CD4-positive, alpha-beta T cell (primary cell): ENCODE measurements at regions not wholly inside any gene's neighbourhood (a gene's known extent, or its start where the extent isn't known, plus 50 kb on each side); places are given as distances from the start of the nearest gene placed in this dataset.

Source experiments
- ATAC-seq: fragments of 200-7000 bp; cut with Tn5 transposase; one replicate; pipeline ENCODE4 v1.10.0; 2022; ENCODE audit warnings: mild to moderate bottlenecking; ENCODE audit not compliant: poor library complexity
- CTCF ChIA-PET: fragments of 350-600 bp; sonication (Branson Sonifier 250); formaldehyde crosslinking; loops from one replicate; lab custom pipeline; 2021; ENCODE audit warnings: antibody characterized with exemption, inconsistent platforms; lab: Charles Lee
- POLR2A ChIA-PET: fragments of 350-600 bp; sonication (Branson Sonifier 250); formaldehyde crosslinking; loops from one replicate; lab custom pipeline; 2021; ENCODE audit warnings: antibody characterized with exemption, inconsistent platforms; lab: Charles Lee
- DNase-seq, 14 experiments: peaks; one replicate each; pipeline ENCODE4 v3.0.0-alpha.2; 2013 to 2020; ENCODE audit warnings: mixed read lengths in 2 of 14
- H3K27ac ChIP-seq, 2 donors: one replicate each; pipeline versions ENCODE4 v1.5.1 to v1.7.0; 2013; ENCODE audit warnings: low read length in 2 of 2, low read depth in 1 of 2, mild to moderate bottlenecking in 1 of 2
- H3K27me3 ChIP-seq, 2 experiments: 1 replicate in 1 of 2; 2 replicates in 1 of 2; pipeline versions ENCODE4 v1.6.1 to v1.7.0; 2013; ENCODE audit warnings: low read length in 2 of 2, control low read depth in 1 of 2, mild to moderate bottlenecking in 1 of 2, moderate library complexity in 1 of 2; ENCODE audit not compliant: insufficient read depth in 2 of 2, control insufficient read depth in 1 of 2
- H3K36me3 ChIP-seq: one replicate; pipeline ENCODE4 v1.6.1; 2013; ENCODE audit warnings: low read length, control low read depth; ENCODE audit not compliant: insufficient read depth
- H3K4me1 ChIP-seq: one replicate; pipeline ENCODE4 v1.6.1; 2013; ENCODE audit warnings: low read length, control low read depth; ENCODE audit not compliant: insufficient read depth
- H3K4me3 ChIP-seq: one replicate; pipeline ENCODE4 v1.5.1; 2013; ENCODE audit warnings: mild to moderate bottlenecking, low read length, moderate library complexity
- H3K9me3 ChIP-seq, 2 experiments: 1 replicate in 1 of 2; 2 replicates in 1 of 2; pipeline versions ENCODE4 v1.6.1 to v1.7.0; 2013; ENCODE audit warnings: low read length in 2 of 2, mild to moderate bottlenecking in 2 of 2, control low read depth in 1 of 2, moderate library complexity in 1 of 2; ENCODE audit not compliant: control insufficient read depth in 1 of 2, insufficient read depth in 1 of 2
- H3K27ac Mint-ChIP-seq: one replicate; pipeline ENCODE4 v1.8.0; 2020; ENCODE audit warnings: mixed read lengths
- H3K27me3 Mint-ChIP-seq: one replicate; pipeline ENCODE4 v1.8.0; 2021; ENCODE audit warnings: mixed read lengths
- H3K36me3 Mint-ChIP-seq: one replicate; pipeline ENCODE4 v1.8.0; 2021; ENCODE audit warnings: low read depth, mixed read lengths
- H3K4me1 Mint-ChIP-seq: one replicate; pipeline ENCODE4 v1.8.0; 2021; ENCODE audit warnings: low read depth, mixed read lengths
- H3K4me3 Mint-ChIP-seq: one replicate; pipeline ENCODE4 v1.8.0; 2020; ENCODE audit warnings: mild to moderate bottlenecking, mixed read lengths
- H3K9me3 Mint-ChIP-seq: one replicate; pipeline ENCODE4 v1.8.0; 2020; ENCODE audit warnings: mixed read lengths
- CTCF ChIP-seq: fragments of 200-600 bp; IDR thresholded peaks from one replicate; pipeline ENCODE4 v1.8.0; 2022; ENCODE audit warnings: antibody characterized with exemption, mild to moderate bottlenecking
- intact Hi-C, 2 experiments: fragments of 100-400 bp; cut with DNase I in 1 of 2; cut with micrococcal nuclease in 1 of 2; formaldehyde crosslinking; loops; one replicate each; pipeline versions ENCODE4 v1.15.1 to v1.9.0; 2023 to 2025; cut with DNase I, micrococcal nuclease

- Histone ChIP-seq H3K27me3 (no peaks in the 10 kb centered on the region), H3K9me3 (no peaks in the 10 kb centered on the region), H3K4me3 (no peak overlapping the region), H3K27ac (no peak overlapping the region), H3K36me3 (no peaks in the 10 kb centered on the region), H3K4me1 (no peaks in the 10 kb centered on the region)
- Mint-ChIP-seq H3K9me3 (peaks cover 3% of the 10 kb centered on the region), H3K27me3 (no peaks in the 10 kb centered on the region), H3K4me1 (no peaks in the 10 kb centered on the region), H3K27ac (no peak overlapping the region), H3K36me3 (no peaks in the 10 kb centered on the region), H3K4me3 (no peak overlapping the region)
- ATAC-seq = no peak
- CTCF ChIA-PET = no interaction called here
- intact Hi-C loops = no loop called here
- POLR2A ChIA-PET = no interaction called here
- DNase-seq = no peak
- TF ChIP-seq CTCF = no peak
These were observed 225.4 kb downstream of the SI start for GRCh38 chr3:164852866-164853265.

GRCh38 chr3:164851905-164852304 lies 226.4 kb downstream of the SI start:
- no peak for TF ChIP-seq CTCF
- Mint-ChIP-seq H3K4me3 (no peak overlapping the region), H3K4me1 (no peaks in the 10 kb centered on the region), H3K9me3 (peaks cover 3% of the 10 kb centered on the region), H3K27ac (no peak overlapping the region), H3K36me3 (no peaks in the 10 kb centered on the region), H3K27me3 (no peaks in the 10 kb centered on the region)
- no peak overlapping the region for H3K4me3 ChIP-seq
- no peaks in the 10 kb centered on the region for H3K36me3 ChIP-seq
- DNase-seq (no peak), ATAC-seq (no peak)
- no peaks in the 10 kb centered on the region for H3K4me1 ChIP-seq
- POLR2A ChIA-PET = no interaction called here
- intact Hi-C loops = no loop called here
- no peaks in the 10 kb centered on the region for H3K9me3 ChIP-seq
- H3K27me3 ChIP-seq = no peaks in the 10 kb centered on the region
- H3K27ac ChIP-seq = no peak overlapping the region
- CTCF ChIA-PET = no interaction called here

- ChIA-PET POLR2A (no interaction called here), CTCF (no interaction called here)
- Histone ChIP-seq H3K36me3 (no peaks in the 10 kb centered on the region), H3K9me3 (no peaks in the 10 kb centered on the region), H3K4me1 (no peaks in the 10 kb centered on the region), H3K4me3 (no peak overlapping the region), H3K27ac (no peak overlapping the region), H3K27me3 (no peaks in the 10 kb centered on the region)
- ATAC-seq (no peak), DNase-seq (no peak)
- intact Hi-C loops = no loop called here
- no peak overlapping the region for H3K27ac Mint-ChIP-seq
- peaks cover 3% of the 10 kb centered on the region for H3K9me3 Mint-ChIP-seq
- H3K27me3 Mint-ChIP-seq = no peaks in the 10 kb centered on the region
- H3K36me3 Mint-ChIP-seq = no peaks in the 10 kb centered on the region
- no peak for TF ChIP-seq CTCF
- no peaks in the 10 kb centered on the region for H3K4me1 Mint-ChIP-seq
- no peak overlapping the region for H3K4me3 Mint-ChIP-seq
These were observed 227.1 kb downstream of the SI start for GRCh38 chr3:164851204-164851603.
